Activated CD4-positive, alpha-beta memory T cell treated with anti-CD3 and anti-CD28 coated beads, Interleukin-2, amount 10 ng/mL, durations not matched to agents 7 days and 5 days (primary cell): ENCODE measurements at regions not wholly inside any gene's neighbourhood (a gene's known extent, or its start where the extent isn't known, plus 50 kb on each side); places are given as distances from the start of the nearest gene placed in this dataset.

Experiments used
- CTCF ChIA-PET: fragments of 350-600 bp; sonication (Branson Sonifier 250); formaldehyde crosslinking; loops from one replicate; lab custom pipeline; 2021; ENCODE audit warnings: antibody characterized with exemption, inconsistent platforms; lab: Charles Lee
- POLR2A ChIA-PET: fragments of 350-600 bp; sonication (Branson Sonifier 250); formaldehyde crosslinking; loops from one replicate; lab custom pipeline; 2021; ENCODE audit warnings: antibody characterized with exemption; lab: Charles Lee
- DNase-seq: peaks from one replicate; pipeline ENCODE4 v3.0.0-alpha.2; 2020
- H3K27ac Mint-ChIP-seq: one replicate; pipeline ENCODE4 v1.8.0; 2021; ENCODE audit warnings: mild to moderate bottlenecking, mixed read lengths
- H3K27me3 Mint-ChIP-seq: one replicate; pipeline ENCODE4 v1.8.0; 2021; ENCODE audit warnings: mixed read lengths
- H3K36me3 Mint-ChIP-seq: one replicate; pipeline ENCODE4 v1.8.0; 2021; ENCODE audit warnings: low read depth, mixed read lengths
- H3K4me1 Mint-ChIP-seq: one replicate; pipeline ENCODE4 v1.8.0; 2021; ENCODE audit warnings: mixed read lengths
- H3K4me3 Mint-ChIP-seq: one replicate; pipeline ENCODE4 v1.8.0; 2021; ENCODE audit warnings: mild to moderate bottlenecking, mixed read lengths
- H3K9me3 Mint-ChIP-seq: one replicate; pipeline ENCODE4 v1.8.0; 2021; ENCODE audit warnings: mixed read lengths

DNA sequence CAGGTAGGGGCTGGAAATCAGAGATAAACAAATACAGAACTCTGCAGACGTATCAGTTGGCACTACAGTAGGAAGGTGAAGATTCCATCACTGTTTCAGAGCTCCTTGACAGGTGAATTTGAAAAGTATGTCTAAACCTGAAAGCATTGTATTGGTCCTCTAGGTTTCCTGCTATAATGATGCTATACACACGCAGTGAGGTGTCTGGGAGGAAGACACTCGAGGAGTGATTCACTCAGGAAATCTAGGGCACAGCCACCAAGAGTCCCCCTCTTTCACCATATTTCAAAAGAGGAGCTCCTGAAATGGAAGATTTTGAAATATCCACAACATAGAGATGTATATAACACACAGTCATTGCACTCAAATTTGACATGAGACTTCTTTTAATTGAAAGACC lies 331.0 kb upstream of the DACH1 start:
- H3K4me1 Mint-ChIP-seq: no peaks in the 10 kb centered on the region
- H3K9me3 Mint-ChIP-seq: no peaks in the 10 kb centered on the region
- no peaks in the 10 kb centered on the region for H3K27me3 Mint-ChIP-seq
- H3K4me3 Mint-ChIP-seq: no peak overlapping the region
- DNase-seq: no peak
- POLR2A ChIA-PET: no interaction called here
- CTCF ChIA-PET: no interaction called here
- no peaks in the 10 kb centered on the region for H3K36me3 Mint-ChIP-seq
- no peak overlapping the region for H3K27ac Mint-ChIP-seq

DNA sequence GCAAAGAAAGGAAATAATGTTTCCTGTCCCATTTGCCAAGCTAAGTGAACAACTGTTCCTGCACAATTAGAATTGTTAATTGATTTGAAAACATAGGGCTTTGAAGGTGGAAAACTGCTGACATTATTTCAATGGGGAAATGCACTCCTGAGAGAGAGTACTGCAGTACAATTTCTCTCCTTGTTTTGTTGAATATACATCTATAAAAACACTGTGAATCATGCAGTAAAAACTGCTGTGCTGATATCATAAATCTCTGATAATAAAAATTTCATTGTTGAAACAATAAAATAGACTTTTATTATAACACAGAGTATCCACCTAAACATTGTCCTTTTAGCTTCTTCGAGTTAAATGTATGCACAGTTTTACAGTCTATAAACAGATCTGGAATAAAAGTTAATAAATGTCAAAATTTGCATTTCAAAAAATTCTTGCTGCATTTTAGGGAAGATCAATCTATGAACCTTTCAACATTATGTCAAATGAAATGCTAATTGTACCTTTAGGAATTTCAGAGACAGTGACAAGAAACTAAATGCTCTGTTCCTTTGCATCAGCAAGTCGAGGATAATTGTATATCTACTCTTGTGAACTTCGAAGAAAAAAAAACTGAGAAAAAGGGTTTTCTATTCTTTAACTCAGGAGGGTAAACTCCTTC lies 328.2 kb upstream of the DACH1 start:
- H3K36me3 Mint-ChIP-seq: no peaks in the 10 kb centered on the region
- H3K27me3 Mint-ChIP-seq: no peaks in the 10 kb centered on the region
- H3K4me3 Mint-ChIP-seq: no peak overlapping the region
- no peaks in the 10 kb centered on the region for H3K9me3 Mint-ChIP-seq
- POLR2A ChIA-PET: no interaction called here
- DNase-seq: no peak
- H3K27ac Mint-ChIP-seq: no peak overlapping the region
- H3K4me1 Mint-ChIP-seq: no peaks in the 10 kb centered on the region
- CTCF ChIA-PET: no interaction called here

DNA sequence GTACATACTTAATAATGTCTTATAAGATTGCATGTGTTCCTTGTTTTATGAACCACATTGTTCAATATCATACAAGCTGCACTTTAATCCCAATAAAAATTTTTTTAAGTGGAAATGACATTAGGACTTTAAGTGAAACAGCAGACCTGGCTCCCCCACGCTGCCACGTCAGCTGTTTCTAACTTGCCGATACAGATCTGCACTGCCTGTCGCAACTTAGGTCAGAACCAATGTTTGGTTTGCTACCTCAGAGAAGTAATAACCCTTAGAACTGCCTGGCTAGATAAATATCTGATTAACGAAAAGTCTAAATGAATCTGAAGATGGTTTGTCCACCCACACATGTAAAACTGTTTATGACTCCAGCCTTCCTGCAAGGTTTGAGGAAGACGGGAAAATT lies 327.5 kb upstream of the DACH1 start:
- DNase-seq: no peak
- POLR2A ChIA-PET: no interaction called here
- no peaks in the 10 kb centered on the region for H3K4me1 Mint-ChIP-seq
- H3K27ac Mint-ChIP-seq: no peak overlapping the region
- no peaks in the 10 kb centered on the region for H3K27me3 Mint-ChIP-seq
- CTCF ChIA-PET: no interaction called here
- H3K4me3 Mint-ChIP-seq: no peak overlapping the region
- H3K9me3 Mint-ChIP-seq: no peaks in the 10 kb centered on the region
- H3K36me3 Mint-ChIP-seq: no peaks in the 10 kb centered on the region

DNA sequence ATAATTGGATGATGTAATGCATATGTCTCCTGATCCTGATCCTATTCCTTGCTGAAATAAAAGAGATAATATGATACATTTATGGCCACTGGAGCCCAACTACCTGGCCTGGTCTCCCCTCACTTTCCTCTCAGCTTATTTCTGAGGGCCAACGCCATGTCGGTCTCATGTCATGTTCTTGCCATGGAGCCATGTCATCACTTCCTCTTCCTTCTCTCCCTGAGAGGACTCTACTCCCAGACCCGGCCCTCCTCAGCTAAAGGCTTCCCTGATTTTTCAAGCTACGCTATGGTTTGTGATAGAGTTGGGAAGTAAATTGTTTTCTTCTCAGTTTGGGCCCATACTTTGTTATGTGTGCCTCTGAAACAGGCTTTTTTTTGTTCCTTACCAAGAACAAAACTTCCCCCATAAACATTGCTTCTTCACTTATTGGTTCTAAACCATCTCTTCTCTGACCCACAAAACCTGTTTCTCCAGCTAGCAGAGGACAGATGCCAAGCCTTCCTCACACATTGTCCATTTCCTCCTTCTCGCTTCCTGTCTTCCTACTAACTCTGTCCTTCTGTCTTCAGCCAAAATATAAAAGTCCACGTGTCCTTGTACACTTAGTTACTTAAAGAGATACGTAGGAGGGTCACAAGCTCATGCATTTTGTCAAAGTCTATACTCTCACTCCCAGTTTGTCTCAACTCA lies 319.9 kb upstream of the DACH1 start:
- POLR2A ChIA-PET: no interaction called here
- no peak for DNase-seq
- Mint-ChIP-seq H3K4me1 (no peaks in the 10 kb centered on the region), H3K9me3 (no peaks in the 10 kb centered on the region), H3K4me3 (no peak overlapping the region), H3K27ac (no peak overlapping the region), H3K36me3 (no peaks in the 10 kb centered on the region), H3K27me3 (no peaks in the 10 kb centered on the region)
- CTCF ChIA-PET: no interaction called here

DNA sequence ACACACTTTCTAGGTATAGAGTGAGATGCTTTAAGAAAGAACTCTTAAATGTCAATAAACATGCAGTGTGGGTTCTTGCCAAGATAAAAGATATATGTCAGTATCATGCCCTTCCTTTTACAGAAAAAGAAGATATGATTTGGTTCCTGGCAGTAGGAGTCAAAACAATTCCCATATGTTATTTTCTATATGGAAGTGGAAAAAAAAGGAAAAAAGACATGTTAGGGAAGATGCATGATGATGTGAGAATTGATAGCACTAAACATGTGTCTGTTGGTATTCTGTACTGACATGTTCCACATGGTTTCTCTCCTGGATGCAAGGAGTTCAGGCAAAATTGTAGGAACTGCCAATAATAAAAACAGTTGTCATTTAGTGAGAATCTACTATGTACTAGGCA lies 318.8 kb upstream of the DACH1 start:
- DNase-seq: no peak
- H3K4me3 Mint-ChIP-seq: no peak overlapping the region
- H3K4me1 Mint-ChIP-seq: no peaks in the 10 kb centered on the region
- H3K27me3 Mint-ChIP-seq: no peaks in the 10 kb centered on the region
- POLR2A ChIA-PET: no interaction called here
- no peaks in the 10 kb centered on the region for H3K36me3 Mint-ChIP-seq
- no peak overlapping the region for H3K27ac Mint-ChIP-seq
- no peaks in the 10 kb centered on the region for H3K9me3 Mint-ChIP-seq
- CTCF ChIA-PET: no interaction called here

DNA sequence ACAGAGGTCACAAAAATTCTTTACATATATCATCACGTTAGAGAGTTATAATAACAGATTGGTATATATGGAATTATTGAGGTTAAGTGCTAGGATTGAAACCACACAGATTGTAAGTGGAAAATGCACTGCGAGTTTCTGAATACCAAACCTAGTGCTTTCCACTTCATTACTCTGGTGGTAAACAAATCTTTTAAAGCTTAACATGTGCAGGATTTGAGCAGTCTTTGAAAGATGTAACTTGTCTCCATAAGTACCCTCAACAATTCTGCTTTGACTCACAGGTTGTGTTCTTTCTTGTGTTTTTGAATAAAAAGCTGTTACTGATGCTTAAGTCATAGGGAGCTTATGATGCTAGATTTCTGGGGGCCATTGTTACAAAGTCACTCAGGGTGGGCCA lies 314.7 kb upstream of the DACH1 start:
- CTCF ChIA-PET: no interaction called here
- Mint-ChIP-seq H3K4me3 (no peak overlapping the region), H3K27ac (no peak overlapping the region), H3K27me3 (no peaks in the 10 kb centered on the region), H3K36me3 (no peaks in the 10 kb centered on the region), H3K4me1 (no peaks in the 10 kb centered on the region), H3K9me3 (no peaks in the 10 kb centered on the region)
- DNase-seq: no peak
- POLR2A ChIA-PET: no interaction called here

DNA sequence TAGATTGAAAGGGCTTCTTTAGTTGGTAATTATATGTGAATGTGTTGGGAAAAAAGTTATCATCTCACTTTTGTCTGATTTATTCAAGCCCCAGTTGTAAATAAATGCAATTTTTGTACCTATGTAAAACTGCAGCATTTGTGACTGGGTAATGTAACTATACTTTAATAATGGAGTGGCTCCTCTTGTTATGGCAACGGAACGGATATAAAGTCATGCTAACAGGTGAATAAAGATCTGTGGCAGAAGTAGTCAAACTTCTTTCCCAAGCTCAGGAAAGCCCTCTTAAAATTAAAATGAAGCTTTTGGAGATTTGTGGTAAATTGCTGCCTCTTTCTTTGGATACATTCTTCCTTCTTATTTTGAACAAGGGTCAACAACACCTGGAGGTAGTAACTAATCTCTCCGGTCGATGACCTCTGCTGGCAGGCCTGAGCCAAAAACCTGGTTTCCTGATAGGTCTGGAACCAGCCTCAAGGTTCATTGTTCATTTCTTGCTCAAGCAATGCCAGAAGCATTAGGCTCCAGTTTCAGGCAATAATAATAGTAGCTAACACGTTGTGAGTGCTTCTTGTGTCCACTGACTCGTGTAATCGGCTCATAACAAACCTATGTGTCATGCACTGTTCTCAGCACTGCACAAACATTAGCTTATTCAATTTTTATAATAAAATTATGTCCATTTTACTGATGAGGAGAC lies 313.4 kb upstream of the DACH1 start:
- POLR2A ChIA-PET: no interaction called here
- CTCF ChIA-PET: no interaction called here
- Mint-ChIP-seq H3K27ac (no peak overlapping the region), H3K36me3 (no peaks in the 10 kb centered on the region), H3K4me1 (no peaks in the 10 kb centered on the region), H3K4me3 (no peak overlapping the region), H3K27me3 (no peaks in the 10 kb centered on the region), H3K9me3 (no peaks in the 10 kb centered on the region)
- no peak for DNase-seq

DNA sequence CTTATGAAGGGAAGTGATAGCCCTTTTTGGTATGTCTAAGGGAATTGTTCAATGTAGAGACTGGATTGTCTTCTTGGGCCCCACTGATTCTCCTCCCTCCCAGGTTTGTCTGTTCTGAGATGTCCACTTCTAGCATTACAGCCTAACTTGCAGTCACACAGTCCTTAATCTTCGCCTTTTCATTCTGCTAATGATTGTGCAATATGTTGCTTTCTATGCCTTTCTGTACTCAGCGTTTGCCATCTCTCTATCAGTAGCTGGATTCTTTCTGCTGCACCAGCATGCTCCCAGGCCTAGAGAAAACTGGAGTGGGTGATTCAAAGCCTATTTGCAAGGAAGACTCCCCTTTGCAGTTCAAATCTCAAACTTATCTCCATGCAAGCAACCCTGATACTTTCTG lies 307.5 kb upstream of the DACH1 start:
- Mint-ChIP-seq H3K9me3 (no peaks in the 10 kb centered on the region), H3K4me1 (no peaks in the 10 kb centered on the region), H3K27ac (no peak overlapping the region), H3K4me3 (no peak overlapping the region), H3K36me3 (no peaks in the 10 kb centered on the region), H3K27me3 (no peaks in the 10 kb centered on the region)
- CTCF ChIA-PET: no interaction called here
- POLR2A ChIA-PET: no interaction called here
- no peak for DNase-seq

DNA sequence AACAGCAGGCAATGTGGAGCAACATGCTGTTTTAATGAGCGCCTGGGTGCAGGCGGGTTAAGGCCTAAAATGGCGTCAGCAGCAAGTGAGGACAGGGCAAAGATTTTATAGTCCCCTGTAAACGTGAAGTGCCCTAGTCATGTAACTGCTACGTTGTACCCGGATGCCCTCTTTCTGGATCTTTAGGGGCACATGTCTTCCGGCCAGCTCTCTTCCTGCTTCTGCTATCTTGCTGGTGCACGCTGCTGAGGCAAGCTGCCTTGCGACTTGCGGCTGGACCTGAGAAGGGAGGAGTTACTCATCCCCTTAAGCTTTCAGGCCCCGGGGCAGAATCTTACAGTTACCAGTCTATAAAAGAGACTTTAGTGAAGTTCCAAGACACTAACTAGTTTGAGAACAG lies 303.6 kb upstream of the DACH1 start:
- Mint-ChIP-seq H3K27ac (no peak overlapping the region), H3K4me1 (no peaks in the 10 kb centered on the region), H3K9me3 (peaks cover 5% of the 10 kb centered on the region), H3K4me3 (no peak overlapping the region), H3K27me3 (no peaks in the 10 kb centered on the region), H3K36me3 (no peaks in the 10 kb centered on the region)
- no peak for DNase-seq
- ChIA-PET CTCF (no interaction called here), POLR2A (no interaction called here)

DNA sequence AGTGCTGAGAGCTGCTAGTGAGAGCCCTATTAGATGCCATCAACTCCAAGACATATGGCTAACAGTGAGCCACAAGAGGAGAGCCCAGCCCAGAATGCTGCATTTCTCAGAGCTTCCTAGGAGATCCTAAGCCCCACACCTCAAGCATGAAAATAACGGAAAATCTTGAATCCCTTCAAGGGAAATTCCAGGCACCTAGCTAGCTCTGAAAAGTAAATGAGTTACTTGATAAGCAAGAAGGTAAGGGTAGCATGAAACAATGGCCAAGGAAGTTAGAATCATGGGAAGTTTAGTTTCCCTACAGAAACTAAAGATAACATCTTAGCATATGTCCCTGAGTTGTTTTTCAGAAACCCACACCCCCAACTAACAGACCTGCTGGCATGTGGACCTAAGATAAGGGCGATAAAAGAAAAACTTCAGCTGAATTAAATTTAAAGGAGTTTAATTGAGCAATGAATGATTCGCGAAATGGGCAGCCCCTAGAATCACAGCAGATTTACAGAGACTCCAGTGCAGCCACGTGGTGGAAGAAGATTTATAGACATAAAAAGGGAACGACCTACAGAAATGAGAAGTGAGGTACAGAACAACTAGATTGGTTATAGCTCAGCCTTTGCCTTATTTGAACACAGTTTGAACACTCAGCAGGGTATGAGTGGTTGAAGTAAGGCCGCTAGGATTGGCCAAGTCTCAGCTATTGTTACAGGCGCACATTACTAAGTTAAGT lies 301.3 kb upstream of the DACH1 start:
- no peak overlapping the region for H3K4me3 Mint-ChIP-seq
- no peak for DNase-seq
- ChIA-PET CTCF (no interaction called here), POLR2A (no interaction called here)
- no peaks in the 10 kb centered on the region for H3K27me3 Mint-ChIP-seq
- H3K9me3 Mint-ChIP-seq: peaks cover 5% of the 10 kb centered on the region
- H3K27ac Mint-ChIP-seq: no peak overlapping the region
- no peaks in the 10 kb centered on the region for H3K36me3 Mint-ChIP-seq
- H3K4me1 Mint-ChIP-seq: no peaks in the 10 kb centered on the region

DNA sequence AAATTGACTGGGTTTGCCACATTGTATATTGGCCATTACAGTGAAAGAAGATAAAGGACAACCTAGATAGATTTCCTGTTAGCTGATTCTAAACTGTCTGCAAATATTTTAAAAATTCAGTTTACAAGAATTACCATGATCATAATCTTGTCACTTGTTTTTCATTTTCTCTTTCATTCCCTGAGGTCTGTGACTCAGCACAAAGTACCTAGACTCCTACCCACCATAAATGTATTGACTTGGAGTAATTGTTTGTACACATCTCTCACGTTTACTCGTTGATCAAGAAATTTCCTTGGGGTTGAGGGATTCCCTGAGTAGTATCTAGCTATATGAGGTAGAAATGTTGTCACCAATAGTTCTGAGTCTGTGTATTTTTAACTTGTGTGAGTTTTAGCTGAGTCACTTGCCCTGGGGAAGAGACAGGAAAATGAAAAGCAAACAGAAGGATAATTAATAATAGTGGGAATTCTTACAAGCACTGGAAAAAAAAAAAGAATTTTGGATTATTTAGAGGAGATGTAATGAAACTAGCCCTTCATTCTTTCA lies 299.2 kb upstream of the DACH1 start:
- no peaks in the 10 kb centered on the region for H3K4me1 Mint-ChIP-seq
- H3K27ac Mint-ChIP-seq: no peak overlapping the region
- no peaks in the 10 kb centered on the region for H3K27me3 Mint-ChIP-seq
- POLR2A ChIA-PET: no interaction called here
- no peak overlapping the region for H3K4me3 Mint-ChIP-seq
- peaks cover 5% of the 10 kb centered on the region for H3K9me3 Mint-ChIP-seq
- H3K36me3 Mint-ChIP-seq: no peaks in the 10 kb centered on the region
- CTCF ChIA-PET: no interaction called here
- DNase-seq: no peak

DNA sequence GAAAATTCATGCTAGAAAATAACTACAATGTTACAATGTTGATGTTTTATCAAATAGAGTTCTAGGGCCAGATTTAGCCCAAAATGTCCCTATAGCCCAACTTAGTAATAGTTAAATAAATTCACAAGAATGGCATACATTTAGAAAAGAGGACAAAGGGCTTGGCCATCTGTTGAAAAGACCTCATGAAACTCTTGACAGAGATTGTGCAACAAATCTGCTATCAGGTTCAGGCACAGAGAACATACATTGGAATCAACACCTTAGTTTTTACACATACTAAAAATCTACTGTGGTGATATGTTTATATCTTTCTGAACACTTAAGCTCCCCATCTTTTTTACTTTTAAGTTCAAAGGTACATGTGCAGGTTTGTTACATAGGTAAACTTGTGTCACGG lies 298.3 kb upstream of the DACH1 start:
- peaks cover 5% of the 10 kb centered on the region for H3K9me3 Mint-ChIP-seq
- H3K4me1 Mint-ChIP-seq: no peaks in the 10 kb centered on the region
- H3K36me3 Mint-ChIP-seq: no peaks in the 10 kb centered on the region
- ChIA-PET CTCF (no interaction called here), POLR2A (no interaction called here)
- no peak overlapping the region for H3K4me3 Mint-ChIP-seq
- H3K27ac Mint-ChIP-seq: no peak overlapping the region
- no peaks in the 10 kb centered on the region for H3K27me3 Mint-ChIP-seq
- no peak for DNase-seq

DNA sequence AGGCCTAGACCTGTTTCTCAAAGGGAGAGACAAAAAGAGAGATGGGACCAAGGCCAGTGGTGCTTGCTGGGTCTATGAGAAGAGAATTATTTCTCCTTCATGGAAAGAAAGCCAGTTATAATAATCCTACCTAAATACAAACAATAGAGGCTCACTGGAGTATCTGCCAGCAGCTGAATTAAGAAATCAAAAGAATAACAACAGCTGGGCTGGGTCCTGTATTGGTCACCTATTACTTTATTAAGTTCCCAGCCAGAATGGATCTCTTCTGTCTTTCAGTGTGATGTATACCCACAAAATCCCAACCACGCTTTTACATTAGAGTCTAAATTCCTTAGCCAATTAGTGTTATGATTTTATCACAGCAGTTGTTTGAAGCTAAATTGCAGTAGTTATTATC lies 297.8 kb upstream of the DACH1 start:
- Mint-ChIP-seq H3K27me3 (no peaks in the 10 kb centered on the region), H3K27ac (no peak overlapping the region), H3K4me1 (no peaks in the 10 kb centered on the region), H3K9me3 (peaks cover 5% of the 10 kb centered on the region), H3K36me3 (no peaks in the 10 kb centered on the region), H3K4me3 (no peak overlapping the region)
- POLR2A ChIA-PET: no interaction called here
- DNase-seq: no peak
- CTCF ChIA-PET: no interaction called here
